ENCODE measurements at regions not wholly inside any gene's neighbourhood (a gene's known extent, or its start where the extent isn't known, plus 50 kb on each side); places are given as distances from the start of the nearest gene placed in this dataset.

- no peak overlapping the region for H3K4me3 ChIP-seq
- no peaks in the 10 kb centered on the region for H3K36me3 ChIP-seq (ENCODE audit: insufficient read depth in 1 of 2, low read depth in 1 of 2)
- ATAC-seq (peak in 2 of 4 donors; percentile 42 to 45), DNase-seq (no peak)
- H3K27ac ChIP-seq: no peak overlapping the region
- H3K27me3 ChIP-seq (ENCODE audit: insufficient read depth in 3 of 3, low read length in 2 of 3): no peaks in the 10 kb centered on the region
- H3K4me1 ChIP-seq: peaks cover 23% of the 10 kb centered on the region
- no peaks in the 10 kb centered on the region for H3K9me3 ChIP-seq
- TF ChIP-seq, protein P1, sequence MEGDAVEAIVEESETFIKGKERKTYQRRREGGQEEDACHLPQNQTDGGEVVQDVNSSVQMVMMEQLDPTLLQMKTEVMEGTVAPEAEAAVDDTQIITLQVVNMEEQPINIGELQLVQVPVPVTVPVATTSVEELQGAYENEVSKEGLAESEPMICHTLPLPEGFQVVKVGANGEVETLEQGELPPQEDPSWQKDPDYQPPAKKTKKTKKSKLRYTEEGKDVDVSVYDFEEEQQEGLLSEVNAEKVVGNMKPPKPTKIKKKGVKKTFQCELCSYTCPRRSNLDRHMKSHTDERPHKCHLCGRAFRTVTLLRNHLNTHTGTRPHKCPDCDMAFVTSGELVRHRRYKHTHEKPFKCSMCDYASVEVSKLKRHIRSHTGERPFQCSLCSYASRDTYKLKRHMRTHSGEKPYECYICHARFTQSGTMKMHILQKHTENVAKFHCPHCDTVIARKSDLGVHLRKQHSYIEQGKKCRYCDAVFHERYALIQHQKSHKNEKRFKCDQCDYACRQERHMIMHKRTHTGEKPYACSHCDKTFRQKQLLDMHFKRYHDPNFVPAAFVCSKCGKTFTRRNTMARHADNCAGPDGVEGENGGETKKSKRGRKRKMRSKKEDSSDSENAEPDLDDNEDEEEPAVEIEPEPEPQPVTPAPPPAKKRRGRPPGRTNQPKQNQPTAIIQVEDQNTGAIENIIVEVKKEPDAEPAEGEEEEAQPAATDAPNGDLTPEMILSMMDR (IDR thresholded peaks at IDR 0.05): no peak
- intact Hi-C loops (cut with DNase I): no loop called here
- WGBS, 3 donors: 55 to 77% (median 56%) methylated on average over 8 of the region's 8 CpGs
Observed at GRCh38 chr19:46951171-46951986, 68.3 kb upstream of the NPAS1 start.

GRCh38 chr19:46952874-46953273 is 66.8 kb upstream of the NPAS1 start:
- Histone ChIP-seq H3K36me3 (ENCODE audit: insufficient read depth in 1 of 2, low read depth in 1 of 2) (no peaks in the 10 kb centered on the region), H3K27me3 (ENCODE audit: insufficient read depth in 3 of 3, low read length in 2 of 3) (no peaks in the 10 kb centered on the region), H3K4me1 (peaks cover 22% of the 10 kb centered on the region), H3K4me3 (no peak overlapping the region), H3K9me3 (no peaks in the 10 kb centered on the region), H3K27ac (no peak overlapping the region)
- intact Hi-C loops (cut with DNase I): no loop called here
- no peak for DNase-seq
- ATAC-seq: no peak
- 94 to 97% (median 96%) methylated on average over 5 of the region's 5 CpGs for WGBS, 3 donors
- TF ChIP-seq, protein P1 (IDR thresholded peaks at IDR 0.05): no peak

DNA sequence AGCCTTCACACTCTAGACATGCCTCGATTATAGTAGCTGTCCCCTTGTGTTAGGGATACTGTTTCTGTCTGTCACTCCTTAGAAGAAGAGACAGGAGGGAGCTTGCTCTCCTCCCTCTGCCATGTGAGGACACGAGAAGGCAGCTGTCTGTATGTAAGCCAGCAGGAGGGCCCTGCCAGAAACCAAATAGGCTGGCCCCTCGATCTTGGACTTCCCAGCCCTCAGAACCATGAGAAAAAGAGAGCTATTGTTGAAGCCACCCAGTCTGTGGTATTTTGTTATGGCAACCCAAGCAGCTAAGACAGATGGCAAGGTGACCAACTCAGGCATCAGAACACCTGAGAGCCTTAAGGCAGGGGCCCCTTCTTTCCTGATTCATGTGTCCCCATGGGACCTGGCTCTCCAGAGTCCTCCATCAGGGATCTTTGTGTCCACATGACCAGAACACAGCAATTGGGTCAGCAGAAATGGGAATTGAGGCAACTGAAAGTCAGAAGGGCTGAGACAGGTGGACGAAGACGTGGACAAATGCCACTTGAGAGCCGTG is 65.6 kb upstream of the NPAS1 start:
- Histone ChIP-seq H3K4me3 (no peak overlapping the region), H3K36me3 (ENCODE audit: insufficient read depth in 1 of 2, low read depth in 1 of 2) (no peaks in the 10 kb centered on the region), H3K27me3 (ENCODE audit: insufficient read depth in 3 of 3, low read length in 2 of 3) (no peaks in the 10 kb centered on the region), H3K9me3 (no peaks in the 10 kb centered on the region), H3K27ac (no peak overlapping the region), H3K4me1 (peaks cover 27% of the 10 kb centered on the region)
- intact Hi-C loops (cut with DNase I): no loop called here
- 44 to 71% (median 48%) methylated on average over 6 of the region's 6 CpGs for WGBS, 3 donors
- TF ChIP-seq, protein P1 (IDR thresholded peaks at IDR 0.05): no peak
- DNase-seq (no peak), ATAC-seq (peak in 1 of 4 donors; percentile 21)

DNA sequence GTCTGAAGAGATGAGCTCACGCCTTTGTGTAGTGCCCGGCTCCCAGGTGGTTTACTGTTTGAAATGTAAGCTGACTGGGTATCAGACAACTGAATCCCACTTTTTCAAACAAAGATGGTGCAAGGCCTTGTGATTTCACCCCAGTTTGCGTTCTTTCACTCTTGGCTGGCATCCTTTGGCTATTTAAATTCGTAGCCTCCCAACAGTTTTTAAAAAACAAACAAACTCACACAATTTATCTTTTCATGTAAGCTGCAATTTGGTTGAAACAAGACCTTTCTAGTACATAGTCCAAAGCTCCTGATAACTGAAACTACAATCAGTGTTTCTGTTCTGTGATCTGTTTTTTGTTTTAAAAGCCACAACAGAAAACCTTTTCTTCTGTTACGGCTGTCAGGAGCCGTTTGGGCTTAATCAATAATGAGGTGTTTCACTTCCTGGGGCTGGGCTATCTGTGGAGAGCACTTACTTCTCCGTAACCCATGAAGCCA is 65.1 kb upstream of the NPAS1 start:
- intact Hi-C loops (cut with DNase I): no loop called here

More for the DNA sequence above, 65.1 kb upstream of the NPAS1 start:
- H3K27ac ChIP-seq: no peak overlapping the region
- H3K27me3 ChIP-seq (ENCODE audit: insufficient read depth in 3 of 3, low read length in 2 of 3): no peaks in the 10 kb centered on the region
- peaks cover 25% of the 10 kb centered on the region for H3K4me1 ChIP-seq
- TF ChIP-seq, protein P1 (IDR thresholded peaks at IDR 0.05): no peak
- 81 to 85% (median 84%) methylated on average over 7 of the region's 7 CpGs for WGBS, 3 donors
- DNase-seq (no peak), ATAC-seq (no peak)
- H3K36me3 ChIP-seq (ENCODE audit: insufficient read depth in 1 of 2, low read depth in 1 of 2): no peaks in the 10 kb centered on the region
- no peak overlapping the region for H3K4me3 ChIP-seq
- no peaks in the 10 kb centered on the region for H3K9me3 ChIP-seq

All from psoas muscle (tissue), 7 donors.